22Rv1 (cell line): ENCODE measurements at regions not wholly inside any gene's neighbourhood (a gene's known extent, or its start where the extent isn't known, plus 50 kb on each side); places are given as distances from the start of the nearest gene placed in this dataset.

Experiments
- CTCF ChIP-seq: fragments of 450-650 bp; IDR thresholded peaks from 2 replicates; pipeline ENCODE4 v1.5.1; 2017; ENCODE audit warnings: mild to moderate bottlenecking
- ZFX ChIP-seq: fragments of 450-650 bp; IDR thresholded peaks from 2 replicates; pipeline ENCODE4 v1.6.1; 2017; ENCODE audit warnings: antibody characterized with exemption, borderline replicate concordance

- TF ChIP-seq CTCF (no peak), ZFX (no peak)
Measured at GRCh38 chr5:174796711-174797192, 72.4 kb downstream of the MSX2 start.
